Muscle of leg (tissue), 3 donors: ENCODE measurements at regions not wholly inside any gene's neighbourhood (a gene's known extent, or its start where the extent isn't known, plus 50 kb on each side); places are given as distances from the start of the nearest gene placed in this dataset.
"Not testable (repeated sequence)": the region's sequence is repeated elsewhere in the genome, so short reads cannot be mapped to it uniquely, and the experiment has no call there.

Experiments
- DNase-seq: peaks from one replicate; pipeline ENCODE4 v3.0.0; 2013
- H3K27ac ChIP-seq: one replicate; pipeline ENCODE4 v1.5.1; 2013; ENCODE audit warnings: mild to moderate bottlenecking, low read length, control low read depth
- H3K27me3 ChIP-seq: one replicate; pipeline ENCODE4 v1.6.1; 2013; ENCODE audit warnings: low read length; ENCODE audit not compliant: control insufficient read depth, insufficient read depth
- H3K36me3 ChIP-seq: one replicate; pipeline ENCODE4 v1.6.1; 2013; ENCODE audit warnings: low read length; ENCODE audit not compliant: control insufficient read depth, insufficient read depth
- H3K4me1 ChIP-seq: one replicate; pipeline ENCODE4 v1.6.1; 2013; ENCODE audit warnings: low read length; ENCODE audit not compliant: control insufficient read depth, insufficient read depth
- H3K4me3 ChIP-seq: one replicate; pipeline ENCODE4 v1.5.1; 2013; ENCODE audit warnings: low read length, control low read depth
- H3K9me3 ChIP-seq: replicated peaks from 2 replicates; pipeline ENCODE4 v1.6.1; 2013; ENCODE audit warnings: low read depth, low read length; ENCODE audit not compliant: control insufficient read depth
- WGBS: methylation state at CpG from one replicate; pipeline ENCODE4 v1.1.5; 2013; ENCODE audit warnings: missing lambda C conversion rate; ENCODE audit not compliant: insufficient coverage; 5-methylcytosine and 5-hydroxymethylcytosine counted together

DNA sequence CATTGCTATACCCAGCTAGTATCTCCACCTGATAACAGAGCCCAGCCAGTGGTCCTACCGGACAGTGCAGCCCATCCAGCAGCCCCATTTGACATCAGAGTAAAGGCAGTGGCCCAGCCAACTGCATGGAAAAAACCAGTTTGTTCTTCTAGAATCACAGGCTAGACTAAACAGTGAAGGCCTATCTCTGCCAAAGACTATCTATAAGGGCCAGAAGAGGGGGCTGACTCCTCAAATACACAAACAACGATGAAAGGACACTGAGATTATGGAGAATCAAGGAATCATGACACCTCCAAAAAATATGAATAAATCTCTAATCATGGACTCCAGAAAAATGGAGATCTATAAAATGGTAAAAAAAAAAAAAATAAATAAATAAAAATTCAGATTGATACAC is 546.4 kb upstream of the HTR2C start:
- Histone ChIP-seq H3K27me3 (peaks cover 16% of the 10 kb centered on the region), H3K4me3 (no peak overlapping the region), H3K27ac (no peak overlapping the region), H3K36me3 (no peaks in the 10 kb centered on the region), H3K9me3 (no peaks in the 10 kb centered on the region), H3K4me1 (no peaks in the 10 kb centered on the region)
- WGBS = 100% methylated on average over 1 of the region's 2 CpGs
- no peak for DNase-seq

DNA sequence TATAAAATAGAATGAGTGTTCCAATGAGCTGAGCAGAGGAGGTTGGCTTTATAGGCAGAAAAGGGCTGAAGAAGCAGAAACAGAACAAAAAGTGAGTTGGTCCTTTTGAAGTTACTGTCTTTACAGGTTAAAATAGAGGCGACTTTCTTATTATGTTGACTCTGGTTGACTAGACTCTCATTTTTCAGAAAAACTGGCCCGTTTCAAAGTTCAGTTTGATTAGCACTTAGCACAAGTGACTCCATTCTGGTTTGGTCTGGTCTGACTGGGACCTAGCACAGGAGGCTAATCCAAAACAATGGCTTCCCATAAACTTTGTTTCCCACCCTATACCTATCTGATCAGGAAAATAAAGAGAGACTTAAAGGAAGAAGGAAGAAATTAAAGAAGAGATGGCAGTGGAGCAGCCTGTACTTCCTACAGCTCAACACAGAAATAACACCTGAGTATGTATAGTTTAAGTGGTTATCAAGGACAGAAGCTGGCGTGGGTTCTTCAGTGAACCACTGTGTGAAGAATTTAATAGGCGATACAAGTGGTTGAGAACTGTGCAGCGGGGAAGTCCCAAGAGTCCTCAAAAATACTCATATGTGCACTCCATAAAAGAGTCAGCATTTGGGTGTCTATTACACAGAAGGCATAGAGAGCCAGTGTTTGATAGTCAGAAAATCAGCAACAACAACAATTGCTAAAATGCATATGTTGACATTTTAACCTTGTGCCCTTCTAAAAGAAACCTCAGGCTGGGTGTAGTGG is 554.8 kb upstream of the HTR2C start:
- no peaks in the 10 kb centered on the region for H3K36me3 ChIP-seq

DNA sequence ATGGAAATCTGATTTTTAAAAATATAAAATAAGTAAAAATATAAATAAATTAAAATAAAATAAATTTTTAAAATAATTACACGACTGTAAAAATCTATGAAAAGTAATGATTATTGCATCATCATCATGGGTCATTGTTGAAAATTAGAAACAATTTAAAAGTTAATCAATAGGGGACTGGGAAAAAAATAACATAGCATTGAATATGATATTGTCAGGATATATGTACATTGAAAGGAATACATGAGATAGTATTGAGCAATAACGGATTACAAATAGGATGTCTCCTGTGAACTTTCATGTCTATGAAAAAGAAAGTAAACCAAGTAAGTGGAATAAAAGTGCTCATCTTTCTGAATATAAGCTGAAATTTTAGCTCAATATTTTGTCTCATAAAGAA is 566.8 kb upstream of the HTR2C start:
- WGBS = no CpG with 5 or more reads among the region's 2 CpGs
- Histone ChIP-seq H3K9me3 (no peaks in the 10 kb centered on the region), H3K4me1 (no peaks in the 10 kb centered on the region), H3K27ac (no peak overlapping the region), H3K36me3 (no peaks in the 10 kb centered on the region), H3K4me3 (no peak overlapping the region), H3K27me3 (peaks cover 4% of the 10 kb centered on the region)
- DNase-seq = no peak

More for the DNA sequence above, 554.8 kb upstream of the HTR2C start:
- DNase-seq = no peak
- H3K27me3 ChIP-seq = peaks cover 9% of the 10 kb centered on the region
- H3K4me3 ChIP-seq = no peak overlapping the region
- H3K9me3 ChIP-seq = no peaks in the 10 kb centered on the region
- H3K27ac ChIP-seq = no peak overlapping the region
- no peaks in the 10 kb centered on the region for H3K4me1 ChIP-seq
- no CpG with 5 or more reads among the region's 5 CpGs for WGBS

DNA sequence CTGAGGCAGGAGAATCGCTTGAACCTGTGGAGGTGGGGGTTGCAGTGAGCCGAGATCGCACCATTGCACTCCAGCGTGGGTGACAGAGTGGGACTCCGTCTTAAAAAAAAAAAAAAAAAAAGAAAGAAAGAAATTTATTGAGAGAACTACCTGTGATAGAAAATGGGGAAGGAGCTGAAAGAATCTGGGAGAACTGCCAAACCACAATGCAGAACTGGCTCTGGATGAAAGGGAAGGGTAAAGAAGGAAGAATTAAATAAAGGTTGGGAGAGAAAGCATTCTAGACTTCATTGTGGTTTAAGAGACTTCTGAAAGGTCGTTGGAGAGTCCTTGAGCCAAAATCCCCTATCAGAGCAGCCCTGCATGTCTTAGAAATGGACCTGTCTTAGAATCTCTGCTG is 567.9 kb upstream of the HTR2C start:
- H3K36me3 ChIP-seq = no peaks in the 10 kb centered on the region
- 85% methylated on average over 5 of the region's 6 CpGs for WGBS
- H3K4me3 ChIP-seq = no peak overlapping the region
- H3K9me3 ChIP-seq = no peaks in the 10 kb centered on the region
- H3K27me3 ChIP-seq = peaks cover 4% of the 10 kb centered on the region
- H3K27ac ChIP-seq = no peak overlapping the region
- H3K4me1 ChIP-seq = no peaks in the 10 kb centered on the region
- DNase-seq = no peak

DNA sequence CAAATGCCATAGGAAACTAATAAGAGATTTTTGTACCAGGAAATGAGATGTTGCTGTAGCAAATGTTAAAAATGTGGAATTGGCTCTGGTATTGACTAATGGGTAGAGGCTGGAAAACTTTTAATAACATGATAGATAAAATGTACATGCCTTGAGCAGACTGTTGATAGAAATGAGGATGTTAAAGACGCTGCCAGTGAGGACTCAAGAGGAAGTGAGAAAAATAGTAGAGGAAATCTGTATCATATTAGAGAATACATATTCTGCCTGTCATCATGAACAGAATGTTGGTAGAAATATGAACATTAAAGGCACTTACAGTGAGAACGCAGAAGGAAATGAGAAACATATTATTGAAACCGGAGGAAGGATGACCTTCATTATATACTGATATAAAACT is 577.2 kb upstream of the HTR2C start:
- Histone ChIP-seq H3K27me3 (peaks cover 2% of the 10 kb centered on the region), H3K9me3 (no peaks in the 10 kb centered on the region), H3K4me1 (no peaks in the 10 kb centered on the region), H3K4me3 (no peak overlapping the region), H3K36me3 (no peaks in the 10 kb centered on the region), H3K27ac (no peak overlapping the region)
- no CpG with 5 or more reads among the region's 3 CpGs for WGBS
- no peak for DNase-seq

DNA sequence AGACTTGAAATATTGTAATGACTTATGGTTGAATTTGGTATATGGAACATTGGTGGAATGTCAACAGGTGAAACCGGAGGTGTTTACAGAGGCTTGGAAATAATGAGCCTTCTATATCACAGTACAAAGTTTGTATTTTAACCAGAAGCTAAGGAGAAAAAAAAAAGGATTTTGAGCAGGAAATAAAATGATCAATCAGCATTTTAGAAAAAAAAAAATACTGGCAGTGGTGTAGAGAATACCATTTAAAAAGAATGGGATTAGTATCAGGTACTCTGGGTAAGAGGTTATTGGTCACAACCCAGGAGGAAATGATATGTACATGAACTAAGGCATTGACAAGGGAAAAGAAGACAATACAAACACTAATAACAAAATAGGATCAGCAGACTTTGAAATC is 587.1 kb upstream of the HTR2C start:
- DNase-seq = no peak
- H3K27ac ChIP-seq = no peak overlapping the region
- peaks cover 2% of the 10 kb centered on the region for H3K27me3 ChIP-seq
- no peaks in the 10 kb centered on the region for H3K36me3 ChIP-seq
- no peaks in the 10 kb centered on the region for H3K9me3 ChIP-seq
- WGBS = no CpG with 5 or more reads among the region's 1 CpG
- no peak overlapping the region for H3K4me3 ChIP-seq
- H3K4me1 ChIP-seq = no peaks in the 10 kb centered on the region

DNA sequence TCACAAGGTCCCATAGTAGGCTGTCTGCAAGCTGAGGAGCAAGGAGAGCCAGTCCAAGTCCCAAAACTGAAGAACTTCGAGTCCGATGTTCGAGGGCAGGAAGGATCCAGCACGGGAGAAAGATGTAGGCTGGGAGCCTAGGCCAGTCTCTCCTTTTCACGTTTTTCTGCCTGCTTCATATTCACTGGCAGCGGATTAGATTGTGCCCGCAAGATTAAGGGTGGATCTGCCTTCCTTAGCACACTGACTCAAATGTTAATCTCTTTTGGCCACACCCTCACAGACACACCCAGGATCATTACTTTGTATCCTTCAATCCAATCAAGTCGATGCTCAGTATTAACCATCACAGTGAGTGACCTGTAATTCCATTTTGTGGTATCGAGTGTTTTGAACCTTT is 592.2 kb upstream of the HTR2C start:
- H3K4me1 ChIP-seq, DNase-seq, H3K4me3 ChIP-seq, H3K36me3 ChIP-seq, H3K9me3 ChIP-seq, H3K27ac ChIP-seq, H3K27me3 ChIP-seq: not testable (repeated sequence)
- WGBS = 64% methylated on average over 7 of the region's 9 CpGs

DNA sequence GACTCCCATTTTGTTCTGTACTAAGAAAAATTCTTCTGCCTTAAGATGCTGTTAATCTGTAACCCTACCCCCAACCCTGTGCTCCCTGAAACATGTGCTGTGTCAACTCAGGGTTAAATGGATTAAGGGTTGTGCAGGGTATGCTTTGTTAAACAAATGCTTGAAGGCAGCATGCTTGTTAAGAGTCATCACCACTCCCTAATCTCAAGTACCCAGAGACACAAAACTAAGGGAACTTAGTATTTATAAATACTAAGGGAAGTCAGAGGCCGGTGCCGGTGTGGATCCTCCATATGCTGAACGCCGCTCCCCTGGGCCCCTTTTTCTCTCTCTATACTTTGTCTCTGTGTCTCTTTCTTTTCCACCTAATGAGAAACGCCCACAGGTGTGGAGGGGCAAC is 593.2 kb upstream of the HTR2C start:
- H3K36me3 ChIP-seq, H3K27ac ChIP-seq, DNase-seq, H3K27me3 ChIP-seq, H3K9me3 ChIP-seq, H3K4me1 ChIP-seq, H3K4me3 ChIP-seq: not testable (repeated sequence)
- 20% methylated on average over 1 of the region's 5 CpGs for WGBS

DNA sequence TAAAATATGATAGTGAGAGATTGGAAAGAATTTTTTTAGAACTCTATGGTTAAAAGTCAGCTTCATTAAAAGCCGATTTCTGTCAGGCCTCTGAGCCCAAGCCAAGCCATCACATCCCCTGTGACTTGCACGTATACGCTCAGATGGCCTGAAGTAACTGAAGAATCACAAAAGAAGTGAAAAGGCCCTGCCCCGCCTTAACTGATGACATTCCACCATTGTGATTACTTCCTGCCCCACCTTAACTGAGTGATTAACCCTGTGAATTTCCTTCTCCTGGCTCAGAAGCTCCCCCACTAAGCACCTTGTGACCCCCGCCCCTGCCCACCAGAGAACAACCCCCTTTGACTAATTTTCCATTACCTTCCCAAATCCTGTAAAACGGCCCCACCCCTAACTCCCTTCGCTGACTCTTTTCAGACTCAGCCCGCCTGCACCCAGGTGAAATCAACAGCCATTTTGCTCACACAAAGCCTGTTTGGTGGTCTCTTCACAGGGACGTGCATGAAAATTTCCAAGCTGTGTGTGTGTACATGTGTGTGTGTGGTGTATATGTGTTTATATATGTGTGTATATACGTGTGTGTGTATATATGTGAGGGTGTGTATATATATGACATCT is 595.5 kb upstream of the HTR2C start:
- H3K27me3 ChIP-seq, H3K9me3 ChIP-seq, H3K27ac ChIP-seq, H3K4me3 ChIP-seq, H3K4me1 ChIP-seq, DNase-seq, H3K36me3 ChIP-seq: not testable (repeated sequence)
- WGBS = 50% methylated on average over 4 of the region's 10 CpGs

DNA sequence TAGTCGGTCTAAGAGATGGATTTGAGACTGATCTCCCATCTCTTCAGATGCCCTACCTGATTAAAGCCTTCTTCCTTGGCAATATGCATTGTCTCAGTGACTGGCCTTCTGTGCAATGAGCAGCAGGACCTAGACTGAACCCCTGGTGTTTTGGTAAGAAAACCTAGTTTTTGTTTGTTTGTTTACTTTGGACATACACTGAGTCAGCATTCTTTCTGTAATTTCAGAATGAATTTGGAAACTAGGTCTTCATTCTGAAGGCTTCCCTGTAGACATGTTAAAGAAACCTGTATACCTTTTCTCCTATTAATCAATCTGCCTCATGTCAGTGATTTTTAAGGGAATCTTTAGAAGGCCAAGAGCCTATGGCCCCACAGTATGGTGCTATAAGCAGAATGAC is 597.5 kb upstream of the HTR2C start:
- no CpG with 5 or more reads among the region's 1 CpG for WGBS

More for the DNA sequence above, 597.5 kb upstream of the HTR2C start:
- no peaks in the 10 kb centered on the region for H3K4me1 ChIP-seq
- no peak overlapping the region for H3K4me3 ChIP-seq
- no peak for DNase-seq
- H3K27me3 ChIP-seq = peaks cover 8% of the 10 kb centered on the region
- no peak overlapping the region for H3K27ac ChIP-seq
- H3K9me3 ChIP-seq = no peaks in the 10 kb centered on the region
- H3K36me3 ChIP-seq = no peaks in the 10 kb centered on the region
